ENCODE measurements at regions not wholly inside any gene's neighbourhood (a gene's known extent, or its start where the extent isn't known, plus 50 kb on each side); places are given as distances from the start of the nearest gene placed in this dataset.
"Not testable (repeated sequence)": the region's sequence is repeated elsewhere in the genome, so short reads cannot be mapped to it uniquely, and the experiment has no call there.

GRCh38 chr12:89064151-89064550, 288.1 kb downstream of the DUSP6 start:
- DNase-seq (ENCODE audit: low read depth): no peak
- no peak for TF ChIP-seq CTCF (IDR thresholded peaks at IDR 0.05; ENCODE audit: insufficient read depth, low read length)
- no peak overlapping the region for H3K4me3 ChIP-seq (ENCODE audit: low read depth, low read length)

GRCh38 chr12:89062996-89063395, 289.3 kb downstream of the DUSP6 start:
- no peak for TF ChIP-seq CTCF (IDR thresholded peaks at IDR 0.05; ENCODE audit: insufficient read depth, low read length)
- DNase-seq (ENCODE audit: low read depth): no peak
- H3K4me3 ChIP-seq (ENCODE audit: low read depth, low read length): no peak overlapping the region

- no peak overlapping the region for H3K4me3 ChIP-seq (ENCODE audit: low read depth, low read length)
- DNase-seq (ENCODE audit: low read depth): no peak
- no peak for TF ChIP-seq CTCF (IDR thresholded peaks at IDR 0.05; ENCODE audit: insufficient read depth, low read length)
These were observed 292.4 kb downstream of the DUSP6 start for GRCh38 chr12:89059721-89060541.

GRCh38 chr12:89059056-89059455, 293.2 kb downstream of the DUSP6 start:
- no peak for DNase-seq (ENCODE audit: low read depth)
- TF ChIP-seq CTCF (IDR thresholded peaks at IDR 0.05; ENCODE audit: insufficient read depth, low read length): no peak
- H3K4me3 ChIP-seq (ENCODE audit: low read depth, low read length): no peak overlapping the region

GRCh38 chr12:89058402-89058801, 293.9 kb downstream of the DUSP6 start:
- TF ChIP-seq CTCF (IDR thresholded peaks at IDR 0.05; ENCODE audit: insufficient read depth, low read length): no peak
- no peak overlapping the region for H3K4me3 ChIP-seq (ENCODE audit: low read depth, low read length)

GRCh38 chr12:89053817-89054216, 298.5 kb downstream of the DUSP6 start:
- DNase-seq (ENCODE audit: low read depth); H3K4me3 ChIP-seq (ENCODE audit: low read depth, low read length): not testable (repeated sequence)

More at GRCh38 chr12:89058402-89058801, 293.9 kb downstream of the DUSP6 start:
- DNase-seq (ENCODE audit: low read depth): no peak

- peak; percentile 85 for DNase-seq (ENCODE audit: low read depth)
- TF ChIP-seq CTCF (IDR thresholded peaks at IDR 0.05; ENCODE audit: insufficient read depth, low read length): peak; percentile 94
- H3K4me3 ChIP-seq (ENCODE audit: low read depth, low read length): no peak overlapping the region
These were observed 301.1 kb downstream of the DUSP6 start for GRCh38 chr12:89051065-89051677.
